ENCODE measurements at regions not wholly inside any gene's neighbourhood (a gene's known extent, or its start where the extent isn't known, plus 50 kb on each side); places are given as distances from the start of the nearest gene placed in this dataset.

DNA sequence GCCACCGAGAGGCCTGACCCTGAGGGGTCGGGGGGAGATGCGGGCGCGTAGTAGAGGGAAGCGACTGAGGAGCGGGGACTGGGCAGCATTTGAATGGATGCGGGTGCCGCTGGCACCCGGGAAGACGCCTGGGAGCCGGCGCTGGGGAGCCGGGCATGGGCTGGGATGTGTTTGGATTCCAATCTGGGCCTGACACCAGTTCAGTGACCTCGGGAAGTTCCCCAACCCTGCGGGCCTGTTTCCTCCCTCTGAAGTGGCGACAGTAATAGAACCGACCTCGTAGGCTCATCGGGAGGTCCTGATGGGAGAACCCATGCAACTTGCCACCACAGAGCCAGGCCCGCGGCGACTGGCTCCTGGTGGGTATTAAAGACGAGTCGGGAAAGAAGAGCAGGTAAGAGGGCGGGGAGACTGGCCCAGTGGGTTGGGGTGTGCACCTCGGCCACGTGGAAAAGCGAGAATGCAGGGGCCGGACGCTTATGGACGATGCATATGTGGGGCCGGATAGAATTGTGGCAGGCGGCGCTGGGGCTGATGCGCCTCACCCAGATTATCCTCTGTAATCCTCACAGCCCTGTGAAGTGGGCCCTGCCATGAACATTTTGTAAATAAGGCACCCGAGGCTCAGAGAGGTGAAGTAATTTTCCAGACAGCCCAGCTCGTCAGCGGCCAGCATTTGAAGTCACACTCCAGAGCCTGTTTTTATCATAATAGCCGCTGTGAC lies 105.8 kb downstream of the SLC16A1 start (continued):
- TF ChIP-seq AFF4 (CRISPR knock-in tag; IDR thresholded peaks at IDR 0.05; ENCODE audit: borderline replicate concordance) (no peak), PRRX2 (CRISPR knock-in tag; IDR thresholded peaks at IDR 0.05) (no peak), FOXP1 (CRISPR knock-in tag; IDR thresholded peaks at IDR 0.05; ENCODE audit: borderline replicate concordance) (no peak), NFYB (CRISPR knock-in tag; conservative IDR thresholded peaks at IDR 0.05; ENCODE audit: low read depth) (no peak), ZNF317 (CRISPR knock-in tag; IDR thresholded peaks at IDR 0.05; ENCODE audit: borderline replicate concordance, low read depth) (no peak), MAX (CRISPR knock-in tag; IDR thresholded peaks at IDR 0.05) (no peak), ZNF671 (CRISPR knock-in tag; IDR thresholded peaks at IDR 0.05) (no peak), TP53 (CRISPR knock-in tag; IDR thresholded peaks at IDR 0.05) (no peak), ETV6 (CRISPR knock-in tag; IDR thresholded peaks at IDR 0.05) (no peak)
- TF ChIP-seq, protein P1, sequence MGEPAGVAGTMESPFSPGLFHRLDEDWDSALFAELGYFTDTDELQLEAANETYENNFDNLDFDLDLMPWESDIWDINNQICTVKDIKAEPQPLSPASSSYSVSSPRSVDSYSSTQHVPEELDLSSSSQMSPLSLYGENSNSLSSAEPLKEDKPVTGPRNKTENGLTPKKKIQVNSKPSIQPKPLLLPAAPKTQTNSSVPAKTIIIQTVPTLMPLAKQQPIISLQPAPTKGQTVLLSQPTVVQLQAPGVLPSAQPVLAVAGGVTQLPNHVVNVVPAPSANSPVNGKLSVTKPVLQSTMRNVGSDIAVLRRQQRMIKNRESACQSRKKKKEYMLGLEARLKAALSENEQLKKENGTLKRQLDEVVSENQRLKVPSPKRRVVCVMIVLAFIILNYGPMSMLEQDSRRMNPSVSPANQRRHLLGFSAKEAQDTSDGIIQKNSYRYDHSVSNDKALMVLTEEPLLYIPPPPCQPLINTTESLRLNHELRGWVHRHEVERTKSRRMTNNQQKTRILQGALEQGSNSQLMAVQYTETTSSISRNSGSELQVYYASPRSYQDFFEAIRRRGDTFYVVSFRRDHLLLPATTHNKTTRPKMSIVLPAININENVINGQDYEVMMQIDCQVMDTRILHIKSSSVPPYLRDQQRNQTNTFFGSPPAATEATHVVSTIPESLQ (CRISPR knock-in tag; IDR thresholded peaks at IDR 0.05): no peak
- TF ChIP-seq, protein P2, sequence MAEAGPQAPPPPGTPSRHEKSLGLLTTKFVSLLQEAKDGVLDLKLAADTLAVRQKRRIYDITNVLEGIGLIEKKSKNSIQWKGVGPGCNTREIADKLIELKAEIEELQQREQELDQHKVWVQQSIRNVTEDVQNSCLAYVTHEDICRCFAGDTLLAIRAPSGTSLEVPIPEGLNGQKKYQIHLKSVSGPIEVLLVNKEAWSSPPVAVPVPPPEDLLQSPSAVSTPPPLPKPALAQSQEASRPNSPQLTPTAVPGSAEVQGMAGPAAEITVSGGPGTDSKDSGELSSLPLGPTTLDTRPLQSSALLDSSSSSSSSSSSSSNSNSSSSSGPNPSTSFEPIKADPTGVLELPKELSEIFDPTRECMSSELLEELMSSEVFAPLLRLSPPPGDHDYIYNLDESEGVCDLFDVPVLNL (CRISPR knock-in tag; IDR thresholded peaks at IDR 0.05; ENCODE audit: borderline replicate concordance, low read depth): no peak

- Mint-ChIP-seq H3K4me1 (peaks cover 55% of the 10 kb centered on the region), H3K36me3 (peaks cover 5% of the 10 kb centered on the region), H3K27ac (no peak overlapping the region; the same call in 1 of the 2 replicates), H3K27me3 (ENCODE audit: low read depth) (peaks cover 16% of the 10 kb centered on the region), H3K9me3 (peaks cover 5% of the 10 kb centered on the region; the same call in 1 of the 2 replicates), H3K4me3 (peak overlapping the region; percentile 65)
- peak; percentile 56 for DNase-seq (ENCODE audit: low spot score)
- CTCF ChIA-PET: interaction anchor here (0.5 to 1.9 kb wide), 6 partner anchors 31 to 223 kb away, joined by 3 to 8 read pairs (median 4); partner anchors contain the start of gene PPM1J
- POLR2A ChIA-PET: interaction anchor here (0.7 to 2.4 kb wide), 4 partner anchors 30 to 224 kb away, joined by 3 to 11 read pairs (median 3); no protein-coding TSS in a partner anchor
- ATAC-seq: peak; percentile 71
- TF ChIP-seq ZNF396 (CRISPR knock-in tag; IDR thresholded peaks at IDR 0.05; ENCODE audit: borderline replicate concordance) (no peak), ZNF138 (CRISPR knock-in tag; conservative IDR thresholded peaks at IDR 0.05) (peak; percentile 73; the same call in 1 of the 2 replicates), TEAD1 (CRISPR knock-in tag; IDR thresholded peaks at IDR 0.05) (peak; percentile 85), ZBTB21 (CRISPR knock-in tag; IDR thresholded peaks at IDR 0.05; ENCODE audit: borderline replicate concordance) (peak; percentile 53; the same call in 1 of the 2 replicates), TP53 (CRISPR knock-in tag; IDR thresholded peaks at IDR 0.05) (peak; percentile 74), MAX (CRISPR knock-in tag; IDR thresholded peaks at IDR 0.05) (peak; percentile 97), KAT7 (CRISPR knock-in tag; IDR thresholded peaks at IDR 0.05; ENCODE audit: borderline replicate concordance) (0 out of 2 replicates have a peak, but pooled peaks have one; percentile 47), ZMAT4 (CRISPR knock-in tag; IDR thresholded peaks at IDR 0.05) (no peak), ESRRA (CRISPR knock-in tag; IDR thresholded peaks at IDR 0.05; ENCODE audit: borderline replicate concordance) (0 out of 2 replicates have a peak, but pooled peaks have one; percentile 30)
- TF ChIP-seq, protein P2 (CRISPR knock-in tag; IDR thresholded peaks at IDR 0.05; ENCODE audit: borderline replicate concordance, low read depth): no peak
- TF ChIP-seq, protein P3, sequence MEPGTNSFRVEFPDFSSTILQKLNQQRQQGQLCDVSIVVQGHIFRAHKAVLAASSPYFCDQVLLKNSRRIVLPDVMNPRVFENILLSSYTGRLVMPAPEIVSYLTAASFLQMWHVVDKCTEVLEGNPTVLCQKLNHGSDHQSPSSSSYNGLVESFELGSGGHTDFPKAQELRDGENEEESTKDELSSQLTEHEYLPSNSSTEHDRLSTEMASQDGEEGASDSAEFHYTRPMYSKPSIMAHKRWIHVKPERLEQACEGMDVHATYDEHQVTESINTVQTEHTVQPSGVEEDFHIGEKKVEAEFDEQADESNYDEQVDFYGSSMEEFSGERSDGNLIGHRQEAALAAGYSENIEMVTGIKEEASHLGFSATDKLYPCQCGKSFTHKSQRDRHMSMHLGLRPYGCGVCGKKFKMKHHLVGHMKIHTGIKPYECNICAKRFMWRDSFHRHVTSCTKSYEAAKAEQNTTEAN (CRISPR knock-in tag; IDR thresholded peaks at IDR 0.05): no peak
- TF ChIP-seq, protein P4, sequence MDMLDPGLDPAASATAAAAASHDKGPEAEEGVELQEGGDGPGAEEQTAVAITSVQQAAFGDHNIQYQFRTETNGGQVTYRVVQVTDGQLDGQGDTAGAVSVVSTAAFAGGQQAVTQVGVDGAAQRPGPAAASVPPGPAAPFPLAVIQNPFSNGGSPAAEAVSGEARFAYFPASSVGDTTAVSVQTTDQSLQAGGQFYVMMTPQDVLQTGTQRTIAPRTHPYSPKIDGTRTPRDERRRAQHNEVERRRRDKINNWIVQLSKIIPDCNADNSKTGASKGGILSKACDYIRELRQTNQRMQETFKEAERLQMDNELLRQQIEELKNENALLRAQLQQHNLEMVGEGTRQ (CRISPR knock-in tag; IDR thresholded peaks at IDR 0.05): peak; percentile 57
Measured at GRCh38 chr1:112849425-112850033, 106.5 kb downstream of the SLC16A1 start.

All from WTC11 (cell line).